Activated T-helper 17 cell treated with anti-CD3 and anti-CD28 coated beads, Interleukin-2, amount 50 U/mL, for 72 hours (primary cell): ENCODE measurements at regions not wholly inside any gene's neighbourhood (a gene's known extent, or its start where the extent isn't known, plus 50 kb on each side); places are given as distances from the start of the nearest gene placed in this dataset.

Experiments used
- ATAC-seq: fragments of 150-1000 bp; cut with Tn5 transposase; replicated peaks from 2 replicates; pipeline ENCODE4 v1.10.0; 2021; ENCODE audit warnings: mild to moderate bottlenecking, moderate library complexity
- H3K27ac Mint-ChIP-seq: one replicate; pipeline ENCODE4 v1.8.0; 2022; ENCODE audit warnings: mixed read lengths
- H3K27me3 Mint-ChIP-seq: one replicate; pipeline ENCODE4 v1.8.0; 2022; ENCODE audit warnings: mixed read lengths
- H3K36me3 Mint-ChIP-seq: one replicate; pipeline ENCODE4 v1.8.0; 2022; ENCODE audit warnings: low read depth, mild to moderate bottlenecking, mixed read lengths
- H3K4me1 Mint-ChIP-seq: one replicate; pipeline ENCODE4 v1.8.0; 2022; ENCODE audit warnings: mixed read lengths
- H3K4me3 Mint-ChIP-seq: one replicate; pipeline ENCODE4 v1.8.0; 2022; ENCODE audit warnings: mild to moderate bottlenecking, mixed read lengths
- H3K9me3 Mint-ChIP-seq: one replicate; pipeline ENCODE4 v1.8.0; 2022; ENCODE audit warnings: mixed read lengths

- no peak overlapping the region for H3K27ac Mint-ChIP-seq
- H3K27me3 Mint-ChIP-seq: peaks cover 9% of the 10 kb centered on the region
- ATAC-seq: no peak
- peaks cover 9% of the 10 kb centered on the region for H3K9me3 Mint-ChIP-seq
- H3K36me3 Mint-ChIP-seq: no peaks in the 10 kb centered on the region
- no peak overlapping the region for H3K4me3 Mint-ChIP-seq
- H3K4me1 Mint-ChIP-seq: no peaks in the 10 kb centered on the region
Measured at GRCh38 chr22:48690583-48691317, 1136.9 kb downstream of the BRD1 start.

GRCh38 chr22:48689206-48689605, 1138.5 kb downstream of the BRD1 start:
- H3K36me3 Mint-ChIP-seq: no peaks in the 10 kb centered on the region
- no peak overlapping the region for H3K27ac Mint-ChIP-seq
- no peaks in the 10 kb centered on the region for H3K4me1 Mint-ChIP-seq
- no peak overlapping the region for H3K4me3 Mint-ChIP-seq
- ATAC-seq: no peak
- H3K27me3 Mint-ChIP-seq: peaks cover 9% of the 10 kb centered on the region
- H3K9me3 Mint-ChIP-seq: peaks cover 9% of the 10 kb centered on the region

- ATAC-seq: no peak
- Mint-ChIP-seq H3K27me3 (peaks cover 9% of the 10 kb centered on the region), H3K4me1 (no peaks in the 10 kb centered on the region), H3K36me3 (no peaks in the 10 kb centered on the region), H3K9me3 (peaks cover 9% of the 10 kb centered on the region), H3K4me3 (no peak overlapping the region), H3K27ac (no peak overlapping the region)
Measured at GRCh38 chr22:48688366-48688765, 1139.3 kb downstream of the BRD1 start.

- H3K9me3 Mint-ChIP-seq: peaks cover 9% of the 10 kb centered on the region
- ATAC-seq: no peak
- H3K4me3 Mint-ChIP-seq: no peak overlapping the region
- H3K4me1 Mint-ChIP-seq: no peaks in the 10 kb centered on the region
- peaks cover 9% of the 10 kb centered on the region for H3K27me3 Mint-ChIP-seq
- H3K27ac Mint-ChIP-seq: no peak overlapping the region
- H3K36me3 Mint-ChIP-seq: no peaks in the 10 kb centered on the region
Measured at GRCh38 chr22:48687606-48688005, 1140.1 kb downstream of the BRD1 start.

- no peak for ATAC-seq
- peaks cover 9% of the 10 kb centered on the region for H3K27me3 Mint-ChIP-seq
- no peak overlapping the region for H3K4me3 Mint-ChIP-seq
- no peaks in the 10 kb centered on the region for H3K36me3 Mint-ChIP-seq
- no peak overlapping the region for H3K27ac Mint-ChIP-seq
- H3K9me3 Mint-ChIP-seq: peaks cover 9% of the 10 kb centered on the region
- no peaks in the 10 kb centered on the region for H3K4me1 Mint-ChIP-seq
Measured at GRCh38 chr22:48686694-48687302, 1140.9 kb downstream of the BRD1 start.

- ATAC-seq: no peak
- Mint-ChIP-seq H3K36me3 (no peaks in the 10 kb centered on the region), H3K27ac (no peak overlapping the region), H3K4me1 (no peaks in the 10 kb centered on the region), H3K27me3 (peaks cover 9% of the 10 kb centered on the region), H3K4me3 (no peak overlapping the region), H3K9me3 (peaks cover 9% of the 10 kb centered on the region)
Measured at GRCh38 chr22:48685767-48686166, 1141.9 kb downstream of the BRD1 start.

GRCh38 chr22:48683640-48684039, 1144.0 kb downstream of the BRD1 start:
- H3K36me3 Mint-ChIP-seq: no peaks in the 10 kb centered on the region
- H3K27ac Mint-ChIP-seq: no peak overlapping the region
- peaks cover 9% of the 10 kb centered on the region for H3K9me3 Mint-ChIP-seq
- H3K27me3 Mint-ChIP-seq: peaks cover 9% of the 10 kb centered on the region
- no peaks in the 10 kb centered on the region for H3K4me1 Mint-ChIP-seq
- ATAC-seq: no peak
- no peak overlapping the region for H3K4me3 Mint-ChIP-seq

GRCh38 chr22:48682504-48682903, 1145.2 kb downstream of the BRD1 start:
- H3K27me3 Mint-ChIP-seq: peaks cover 9% of the 10 kb centered on the region
- no peak overlapping the region for H3K27ac Mint-ChIP-seq
- H3K9me3 Mint-ChIP-seq: peaks cover 9% of the 10 kb centered on the region
- no peak overlapping the region for H3K4me3 Mint-ChIP-seq
- H3K36me3 Mint-ChIP-seq: no peaks in the 10 kb centered on the region
- ATAC-seq: peak; percentile 35
- H3K4me1 Mint-ChIP-seq: no peaks in the 10 kb centered on the region

GRCh38 chr22:48680601-48681000, 1147.1 kb downstream of the BRD1 start:
- no peak for ATAC-seq
- Mint-ChIP-seq H3K27me3 (no peaks in the 10 kb centered on the region), H3K27ac (no peak overlapping the region), H3K4me1 (no peaks in the 10 kb centered on the region), H3K9me3 (no peaks in the 10 kb centered on the region), H3K36me3 (no peaks in the 10 kb centered on the region), H3K4me3 (no peak overlapping the region)

GRCh38 chr22:48679656-48680555, 1147.8 kb downstream of the BRD1 start:
- Mint-ChIP-seq H3K36me3 (no peaks in the 10 kb centered on the region), H3K27me3 (no peaks in the 10 kb centered on the region), H3K9me3 (no peaks in the 10 kb centered on the region), H3K4me3 (no peak overlapping the region), H3K4me1 (no peaks in the 10 kb centered on the region), H3K27ac (no peak overlapping the region)
- no peak for ATAC-seq

GRCh38 chr22:48678171-48679135, 1149.2 kb downstream of the BRD1 start:
- H3K27ac Mint-ChIP-seq: no peak overlapping the region
- H3K4me1 Mint-ChIP-seq: no peaks in the 10 kb centered on the region

GRCh38 chr22:48677621-48678020, 1150.1 kb downstream of the BRD1 start:
- H3K36me3 Mint-ChIP-seq: no peaks in the 10 kb centered on the region
- H3K4me1 Mint-ChIP-seq: no peaks in the 10 kb centered on the region
- no peaks in the 10 kb centered on the region for H3K27me3 Mint-ChIP-seq
- H3K27ac Mint-ChIP-seq: no peak overlapping the region
- H3K9me3 Mint-ChIP-seq: peaks cover 10% of the 10 kb centered on the region
- H3K4me3 Mint-ChIP-seq: no peak overlapping the region
- no peak for ATAC-seq

More at GRCh38 chr22:48678171-48679135, 1149.2 kb downstream of the BRD1 start:
- Mint-ChIP-seq H3K27me3 (no peaks in the 10 kb centered on the region), H3K36me3 (no peaks in the 10 kb centered on the region), H3K9me3 (peaks cover 5% of the 10 kb centered on the region), H3K4me3 (no peak overlapping the region)
- no peak for ATAC-seq

- Mint-ChIP-seq H3K4me1 (no peaks in the 10 kb centered on the region), H3K9me3 (peaks cover 12% of the 10 kb centered on the region), H3K4me3 (no peak overlapping the region), H3K27ac (no peak overlapping the region), H3K27me3 (no peaks in the 10 kb centered on the region), H3K36me3 (no peaks in the 10 kb centered on the region)
- ATAC-seq: no peak
Measured at GRCh38 chr22:48677168-48677520, 1150.5 kb downstream of the BRD1 start.
